ENCODE measurements at regions not wholly inside any gene's neighbourhood (a gene's known extent, or its start where the extent isn't known, plus 50 kb on each side); places are given as distances from the start of the nearest gene placed in this dataset.

DNA sequence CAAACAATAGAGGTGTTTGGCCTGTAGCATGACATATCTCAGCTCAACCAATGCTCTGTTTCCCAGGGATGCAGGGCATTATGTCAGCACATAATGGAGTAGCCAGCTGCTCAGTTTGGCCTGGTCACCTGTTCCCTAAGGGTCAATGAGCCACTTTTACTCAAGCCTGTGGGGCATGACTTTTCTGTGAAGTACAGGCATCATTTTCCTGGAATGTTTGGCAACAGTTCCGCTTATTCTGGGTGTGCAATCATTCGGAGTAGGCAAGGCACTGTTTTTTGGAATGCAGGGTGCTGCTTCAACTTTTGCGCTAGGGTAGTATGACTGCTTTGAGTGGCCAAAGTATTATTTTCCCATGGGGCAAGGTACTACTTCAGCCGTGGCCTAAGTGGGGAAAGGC lies 665.4 kb downstream of the EPHA7 start:
- no peaks in the 10 kb centered on the region for H3K27me3 ChIP-seq (ENCODE audit: control insufficient read depth in 4 of 4, insufficient read depth in 4 of 4, low read length in 3 of 4)
- TF ChIP-seq FOXA2 (IDR thresholded peaks at IDR 0.05) (no peak), GABPA (IDR thresholded peaks at IDR 0.05 in 1 of 2, conservative IDR thresholded peaks at IDR 0.05 in 1 of 2) (no peak)
- WGBS = 83% methylated on average over 4 of the region's 4 CpGs
- peaks cover 0 to 10% (median 6%) of the 10 kb centered on the region in 4 donors for H3K9me3 ChIP-seq (ENCODE audit: control insufficient read depth in 4 of 4, low read length in 3 of 4)
- H3K4me3 ChIP-seq (ENCODE audit: low read depth in 1 of 3, low read length in 3 of 3) = no peak overlapping the region
- DNase-seq (ENCODE audit: low spot score) = no peak
- H3K27ac ChIP-seq (ENCODE audit: low read depth in 1 of 2, low read length in 2 of 2) = no peak overlapping the region
- no peaks in the 10 kb centered on the region for H3K36me3 ChIP-seq (ENCODE audit: control insufficient read depth in 4 of 4, insufficient read depth in 3 of 4, low read depth in 1 of 4, low read length in 3 of 4)
- H3K4me1 ChIP-seq (ENCODE audit: control insufficient read depth in 4 of 4, insufficient read depth in 4 of 4, low read length in 3 of 4) = no peaks in the 10 kb centered on the region
- no peak overlapping the region for H3K9ac ChIP-seq (ENCODE audit: low read depth in 1 of 2, low read length in 2 of 2)

DNA sequence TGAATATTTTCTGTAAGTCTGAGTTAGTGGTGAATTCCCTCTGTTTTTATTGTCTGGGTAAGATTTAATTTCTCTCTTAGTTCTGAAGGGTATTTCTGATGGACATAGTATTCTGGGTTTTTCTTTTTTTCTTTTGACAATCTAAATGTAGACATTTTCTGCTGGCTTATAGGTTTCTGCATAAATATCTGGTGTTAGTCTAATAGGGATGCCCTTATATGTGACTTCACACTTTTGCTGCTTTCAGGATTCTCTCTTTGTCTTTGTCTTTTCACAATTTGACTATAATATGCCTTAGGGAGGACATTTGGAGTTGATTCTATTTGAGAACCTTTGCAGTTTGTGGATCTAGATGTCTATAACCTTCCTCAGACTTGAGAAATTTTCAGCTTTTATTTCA lies 667.2 kb downstream of the EPHA7 start:
- Histone ChIP-seq H3K36me3 (ENCODE audit: control insufficient read depth in 4 of 4, insufficient read depth in 3 of 4, low read depth in 1 of 4, low read length in 3 of 4) (no peaks in the 10 kb centered on the region), H3K27ac (ENCODE audit: low read depth in 1 of 2, low read length in 2 of 2) (no peak overlapping the region), H3K27me3 (ENCODE audit: control insufficient read depth in 4 of 4, insufficient read depth in 4 of 4, low read length in 3 of 4) (no peaks in the 10 kb centered on the region), H3K4me1 (ENCODE audit: control insufficient read depth in 4 of 4, insufficient read depth in 4 of 4, low read length in 3 of 4) (no peaks in the 10 kb centered on the region), H3K4me3 (ENCODE audit: low read depth in 1 of 3, low read length in 3 of 3) (no peak overlapping the region), H3K9me3 (ENCODE audit: control insufficient read depth in 4 of 4, low read length in 3 of 4) (peaks cover 0 to 10% (median 6%) of the 10 kb centered on the region in 4 donors), H3K9ac (ENCODE audit: low read depth in 1 of 2, low read length in 2 of 2) (no peak overlapping the region)
- TF ChIP-seq FOXA1 (IDR thresholded peaks at IDR 0.05) (no peak), JUND (IDR thresholded peaks at IDR 0.05) (no peak), TAF1 (conservative IDR thresholded peaks at IDR 0.05) (no peak), YY1 (IDR thresholded peaks at IDR 0.05) (no peak), FOXA2 (IDR thresholded peaks at IDR 0.05) (no peak), RAD21 (IDR thresholded peaks at IDR 0.05) (no peak), EGR1 (IDR thresholded peaks at IDR 0.05; ENCODE audit: low read depth in 2 of 2) (no peak)
- TF ChIP-seq, protein P1, sequence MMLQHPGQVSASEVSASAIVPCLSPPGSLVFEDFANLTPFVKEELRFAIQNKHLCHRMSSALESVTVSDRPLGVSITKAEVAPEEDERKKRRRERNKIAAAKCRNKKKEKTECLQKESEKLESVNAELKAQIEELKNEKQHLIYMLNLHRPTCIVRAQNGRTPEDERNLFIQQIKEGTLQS (IDR thresholded peaks at IDR 0.05) = no peak
- TF ChIP-seq, protein P2, sequence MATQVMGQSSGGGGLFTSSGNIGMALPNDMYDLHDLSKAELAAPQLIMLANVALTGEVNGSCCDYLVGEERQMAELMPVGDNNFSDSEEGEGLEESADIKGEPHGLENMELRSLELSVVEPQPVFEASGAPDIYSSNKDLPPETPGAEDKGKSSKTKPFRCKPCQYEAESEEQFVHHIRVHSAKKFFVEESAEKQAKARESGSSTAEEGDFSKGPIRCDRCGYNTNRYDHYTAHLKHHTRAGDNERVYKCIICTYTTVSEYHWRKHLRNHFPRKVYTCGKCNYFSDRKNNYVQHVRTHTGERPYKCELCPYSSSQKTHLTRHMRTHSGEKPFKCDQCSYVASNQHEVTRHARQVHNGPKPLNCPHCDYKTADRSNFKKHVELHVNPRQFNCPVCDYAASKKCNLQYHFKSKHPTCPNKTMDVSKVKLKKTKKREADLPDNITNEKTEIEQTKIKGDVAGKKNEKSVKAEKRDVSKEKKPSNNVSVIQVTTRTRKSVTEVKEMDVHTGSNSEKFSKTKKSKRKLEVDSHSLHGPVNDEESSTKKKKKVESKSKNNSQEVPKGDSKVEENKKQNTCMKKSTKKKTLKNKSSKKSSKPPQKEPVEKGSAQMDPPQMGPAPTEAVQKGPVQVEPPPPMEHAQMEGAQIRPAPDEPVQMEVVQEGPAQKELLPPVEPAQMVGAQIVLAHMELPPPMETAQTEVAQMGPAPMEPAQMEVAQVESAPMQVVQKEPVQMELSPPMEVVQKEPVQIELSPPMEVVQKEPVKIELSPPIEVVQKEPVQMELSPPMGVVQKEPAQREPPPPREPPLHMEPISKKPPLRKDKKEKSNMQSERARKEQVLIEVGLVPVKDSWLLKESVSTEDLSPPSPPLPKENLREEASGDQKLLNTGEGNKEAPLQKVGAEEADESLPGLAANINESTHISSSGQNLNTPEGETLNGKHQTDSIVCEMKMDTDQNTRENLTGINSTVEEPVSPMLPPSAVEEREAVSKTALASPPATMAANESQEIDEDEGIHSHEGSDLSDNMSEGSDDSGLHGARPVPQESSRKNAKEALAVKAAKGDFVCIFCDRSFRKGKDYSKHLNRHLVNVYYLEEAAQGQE (IDR thresholded peaks at IDR 0.05) = no peak
- TF ChIP-seq, protein P3, sequence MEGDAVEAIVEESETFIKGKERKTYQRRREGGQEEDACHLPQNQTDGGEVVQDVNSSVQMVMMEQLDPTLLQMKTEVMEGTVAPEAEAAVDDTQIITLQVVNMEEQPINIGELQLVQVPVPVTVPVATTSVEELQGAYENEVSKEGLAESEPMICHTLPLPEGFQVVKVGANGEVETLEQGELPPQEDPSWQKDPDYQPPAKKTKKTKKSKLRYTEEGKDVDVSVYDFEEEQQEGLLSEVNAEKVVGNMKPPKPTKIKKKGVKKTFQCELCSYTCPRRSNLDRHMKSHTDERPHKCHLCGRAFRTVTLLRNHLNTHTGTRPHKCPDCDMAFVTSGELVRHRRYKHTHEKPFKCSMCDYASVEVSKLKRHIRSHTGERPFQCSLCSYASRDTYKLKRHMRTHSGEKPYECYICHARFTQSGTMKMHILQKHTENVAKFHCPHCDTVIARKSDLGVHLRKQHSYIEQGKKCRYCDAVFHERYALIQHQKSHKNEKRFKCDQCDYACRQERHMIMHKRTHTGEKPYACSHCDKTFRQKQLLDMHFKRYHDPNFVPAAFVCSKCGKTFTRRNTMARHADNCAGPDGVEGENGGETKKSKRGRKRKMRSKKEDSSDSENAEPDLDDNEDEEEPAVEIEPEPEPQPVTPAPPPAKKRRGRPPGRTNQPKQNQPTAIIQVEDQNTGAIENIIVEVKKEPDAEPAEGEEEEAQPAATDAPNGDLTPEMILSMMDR (IDR thresholded peaks at IDR 0.05; ENCODE audit: low read depth, low read length, missing input control) = no peak
- TF ChIP-seq, protein P4, sequence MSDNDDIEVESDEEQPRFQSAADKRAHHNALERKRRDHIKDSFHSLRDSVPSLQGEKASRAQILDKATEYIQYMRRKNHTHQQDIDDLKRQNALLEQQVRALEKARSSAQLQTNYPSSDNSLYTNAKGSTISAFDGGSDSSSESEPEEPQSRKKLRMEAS (IDR thresholded peaks at IDR 0.05) = no peak
- no peak for DNase-seq (ENCODE audit: low spot score)

DNA sequence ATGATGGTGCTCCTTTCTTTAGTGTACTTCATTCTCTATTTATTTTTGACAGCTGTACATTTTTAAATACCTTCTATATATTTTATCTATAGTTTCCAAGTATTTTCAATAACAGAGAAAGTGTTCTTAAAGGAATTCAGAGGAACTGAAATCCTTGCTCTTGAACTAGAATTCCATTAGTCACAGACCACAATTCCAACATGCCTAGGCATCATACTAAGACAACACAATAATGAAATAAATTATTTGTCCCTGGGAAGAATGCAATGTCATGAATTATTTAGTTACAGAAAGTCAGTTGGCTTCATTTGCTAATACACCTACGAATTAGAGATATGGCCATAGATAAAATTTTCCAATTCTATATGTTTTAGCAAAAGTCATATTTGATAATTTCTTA lies 671.2 kb downstream of the EPHA7 start:
- H3K4me1 ChIP-seq (ENCODE audit: control insufficient read depth in 4 of 4, insufficient read depth in 4 of 4, low read length in 3 of 4) = no peaks in the 10 kb centered on the region
- peaks cover 0 to 6% (median 3%) of the 10 kb centered on the region in 4 donors for H3K9me3 ChIP-seq (ENCODE audit: control insufficient read depth in 4 of 4, low read length in 3 of 4)
- no peaks in the 10 kb centered on the region for H3K27me3 ChIP-seq (ENCODE audit: control insufficient read depth in 4 of 4, insufficient read depth in 4 of 4, low read length in 3 of 4)
- no peak overlapping the region for H3K27ac ChIP-seq (ENCODE audit: low read depth in 1 of 2, low read length in 2 of 2)
- no peaks in the 10 kb centered on the region for H3K36me3 ChIP-seq (ENCODE audit: control insufficient read depth in 4 of 4, insufficient read depth in 3 of 4, low read depth in 1 of 4, low read length in 3 of 4)
- 54% methylated on average over 1 of the region's 1 CpG for WGBS
- DNase-seq (ENCODE audit: low spot score) = no peak
- no peak overlapping the region for H3K4me3 ChIP-seq (ENCODE audit: low read depth in 1 of 3, low read length in 3 of 3)
- no peak overlapping the region for H3K9ac ChIP-seq (ENCODE audit: low read depth in 1 of 2, low read length in 2 of 2)
- no peak for TF ChIP-seq FOXA2 (IDR thresholded peaks at IDR 0.05)
- TF ChIP-seq YY1 (IDR thresholded peaks at IDR 0.05) = no peak
- no peak for TF ChIP-seq NR2F2 (IDR thresholded peaks at IDR 0.05)
- TF ChIP-seq GABPA (IDR thresholded peaks at IDR 0.05 in 1 of 2, conservative IDR thresholded peaks at IDR 0.05 in 1 of 2) = no peak
- no peak for TF ChIP-seq RXRA (IDR thresholded peaks at IDR 0.05)
- TF ChIP-seq, protein P3 (IDR thresholded peaks at IDR 0.05; ENCODE audit: low read depth, low read length, missing input control) = no peak
- TF ChIP-seq, protein P1 (IDR thresholded peaks at IDR 0.05) = no peak
- TF ChIP-seq HNF4A (conservative IDR thresholded peaks at IDR 0.05) = no peak
- no peak for TF ChIP-seq RAD21 (IDR thresholded peaks at IDR 0.05)
- no peak for TF ChIP-seq TAF1 (conservative IDR thresholded peaks at IDR 0.05)
- no peak for TF ChIP-seq HNF4G (IDR thresholded peaks at IDR 0.05)
- TF ChIP-seq SP1 (IDR thresholded peaks at IDR 0.05) = no peak
- TF ChIP-seq, protein P5, sequence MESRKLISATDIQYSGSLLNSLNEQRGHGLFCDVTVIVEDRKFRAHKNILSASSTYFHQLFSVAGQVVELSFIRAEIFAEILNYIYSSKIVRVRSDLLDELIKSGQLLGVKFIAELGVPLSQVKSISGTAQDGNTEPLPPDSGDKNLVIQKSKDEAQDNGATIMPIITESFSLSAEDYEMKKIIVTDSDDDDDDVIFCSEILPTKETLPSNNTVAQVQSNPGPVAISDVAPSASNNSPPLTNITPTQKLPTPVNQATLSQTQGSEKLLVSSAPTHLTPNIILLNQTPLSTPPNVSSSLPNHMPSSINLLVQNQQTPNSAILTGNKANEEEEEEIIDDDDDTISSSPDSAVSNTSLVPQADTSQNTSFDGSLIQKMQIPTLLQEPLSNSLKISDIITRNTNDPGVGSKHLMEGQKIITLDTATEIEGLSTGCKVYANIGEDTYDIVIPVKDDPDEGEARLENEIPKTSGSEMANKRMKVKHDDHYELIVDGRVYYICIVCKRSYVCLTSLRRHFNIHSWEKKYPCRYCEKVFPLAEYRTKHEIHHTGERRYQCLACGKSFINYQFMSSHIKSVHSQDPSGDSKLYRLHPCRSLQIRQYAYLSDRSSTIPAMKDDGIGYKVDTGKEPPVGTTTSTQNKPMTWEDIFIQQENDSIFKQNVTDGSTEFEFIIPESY (IDR thresholded peaks at IDR 0.05) = no peak
- no peak for TF ChIP-seq FOXA1 (IDR thresholded peaks at IDR 0.05)

All from liver (tissue), 8 donors.